Activated T-helper 2 cell treated with anti-CD3 and anti-CD28 coated beads, Interferon-gamma antibody, Interleukin-2, Interleukin-4, amounts not matched to agents 10 μg/mL and 5 μg/mL and 100 μg/mL, durations not matched to agents 14 hours and 24 hours and 36 hours (primary cell): ENCODE measurements at regions not wholly inside any gene's neighbourhood (a gene's known extent, or its start where the extent isn't known, plus 50 kb on each side); places are given as distances from the start of the nearest gene placed in this dataset.

ENCODE experiments used
- DNase-seq: peaks from one replicate; pipeline ENCODE4 v3.0.0; 2021; ENCODE audit warnings: low spot score
- H3K27ac Mint-ChIP-seq: one replicate; pipeline ENCODE4 v1.8.0; 2021; ENCODE audit warnings: mixed read lengths
- H3K27me3 Mint-ChIP-seq: one replicate; pipeline ENCODE4 v1.8.0; 2021; ENCODE audit warnings: low read depth, mixed read lengths
- H3K36me3 Mint-ChIP-seq: one replicate; pipeline ENCODE4 v1.8.0; 2021; ENCODE audit warnings: low read depth, mixed read lengths
- H3K4me1 Mint-ChIP-seq: one replicate; pipeline ENCODE4 v1.8.0; 2021; ENCODE audit warnings: low read depth, mixed read lengths
- H3K4me3 Mint-ChIP-seq: one replicate; pipeline ENCODE4 v1.8.0; 2021; ENCODE audit warnings: low read depth, mild to moderate bottlenecking, moderate library complexity, mixed read lengths
- H3K9me3 Mint-ChIP-seq: one replicate; pipeline ENCODE4 v1.8.0; 2021; ENCODE audit warnings: mixed read lengths
- intact Hi-C: fragments of 100-400 bp; cut with micrococcal nuclease; formaldehyde crosslinking; loops from one replicate; pipeline ENCODE4 v1.15.1; 2023

GRCh38 chr12:127277882-127278281, 989.1 kb upstream of the TMEM132C start:
- H3K36me3 Mint-ChIP-seq: no peaks in the 10 kb centered on the region
- intact Hi-C loops: no loop called here
- no peak overlapping the region for H3K27ac Mint-ChIP-seq
- no peaks in the 10 kb centered on the region for H3K9me3 Mint-ChIP-seq
- H3K4me1 Mint-ChIP-seq: no peaks in the 10 kb centered on the region
- no peak overlapping the region for H3K4me3 Mint-ChIP-seq
- peaks cover 1% of the 10 kb centered on the region for H3K27me3 Mint-ChIP-seq
- DNase-seq: no peak

- H3K4me1 Mint-ChIP-seq: no peaks in the 10 kb centered on the region
- no peak overlapping the region for H3K4me3 Mint-ChIP-seq
- no peak for DNase-seq
- no peak overlapping the region for H3K27ac Mint-ChIP-seq
- H3K36me3 Mint-ChIP-seq: no peaks in the 10 kb centered on the region
- peaks cover 1% of the 10 kb centered on the region for H3K27me3 Mint-ChIP-seq
- H3K9me3 Mint-ChIP-seq: no peaks in the 10 kb centered on the region
- intact Hi-C loops: no loop called here
Measured at GRCh38 chr12:127278351-127278750, 988.6 kb upstream of the TMEM132C start.

- intact Hi-C loops: loop anchor here (2.0 kb wide), 1 partner anchor 100 kb away; no protein-coding TSS in a partner anchor
- Mint-ChIP-seq H3K36me3 (no peaks in the 10 kb centered on the region), H3K4me1 (no peaks in the 10 kb centered on the region), H3K9me3 (no peaks in the 10 kb centered on the region), H3K27me3 (peaks cover 1% of the 10 kb centered on the region), H3K27ac (no peak overlapping the region), H3K4me3 (no peak overlapping the region)
- DNase-seq: peak; percentile 59
Measured at GRCh38 chr12:127280393-127281275, 986.3 kb upstream of the TMEM132C start.

GRCh38 chr12:127282786-127283565, 984.0 kb upstream of the TMEM132C start:
- no peak overlapping the region for H3K4me3 Mint-ChIP-seq
- intact Hi-C loops: no loop called here
- H3K27me3 Mint-ChIP-seq: peaks cover 1% of the 10 kb centered on the region
- H3K36me3 Mint-ChIP-seq: no peaks in the 10 kb centered on the region
- H3K4me1 Mint-ChIP-seq: no peaks in the 10 kb centered on the region
- no peaks in the 10 kb centered on the region for H3K9me3 Mint-ChIP-seq
- no peak overlapping the region for H3K27ac Mint-ChIP-seq
- no peak for DNase-seq

- Mint-ChIP-seq H3K27me3 (peaks cover 1% of the 10 kb centered on the region), H3K4me3 (no peak overlapping the region), H3K27ac (no peak overlapping the region), H3K36me3 (no peaks in the 10 kb centered on the region), H3K4me1 (no peaks in the 10 kb centered on the region), H3K9me3 (no peaks in the 10 kb centered on the region)
- intact Hi-C loops: no loop called here
- no peak for DNase-seq
Measured at GRCh38 chr12:127284021-127284420, 982.9 kb upstream of the TMEM132C start.

- Mint-ChIP-seq H3K4me3 (no peak overlapping the region), H3K36me3 (no peaks in the 10 kb centered on the region), H3K4me1 (no peaks in the 10 kb centered on the region), H3K9me3 (no peaks in the 10 kb centered on the region), H3K27me3 (peaks cover 1% of the 10 kb centered on the region), H3K27ac (no peak overlapping the region)
- DNase-seq: no peak
- intact Hi-C loops: no loop called here
Measured at GRCh38 chr12:127284870-127285431, 982.0 kb upstream of the TMEM132C start.

GRCh38 chr12:127286281-127286680, 980.7 kb upstream of the TMEM132C start:
- Mint-ChIP-seq H3K27me3 (no peaks in the 10 kb centered on the region), H3K27ac (no peak overlapping the region), H3K4me3 (no peak overlapping the region), H3K36me3 (no peaks in the 10 kb centered on the region), H3K9me3 (no peaks in the 10 kb centered on the region), H3K4me1 (no peaks in the 10 kb centered on the region)
- DNase-seq: no peak
- intact Hi-C loops: no loop called here

- no peaks in the 10 kb centered on the region for H3K4me1 Mint-ChIP-seq
- H3K36me3 Mint-ChIP-seq: no peaks in the 10 kb centered on the region
- H3K27me3 Mint-ChIP-seq: no peaks in the 10 kb centered on the region
- no peak overlapping the region for H3K4me3 Mint-ChIP-seq
- H3K27ac Mint-ChIP-seq: no peak overlapping the region
- DNase-seq: no peak
- no peaks in the 10 kb centered on the region for H3K9me3 Mint-ChIP-seq
- intact Hi-C loops: no loop called here
Measured at GRCh38 chr12:127287256-127287655, 979.7 kb upstream of the TMEM132C start.

- intact Hi-C loops: no loop called here
- DNase-seq: no peak
- Mint-ChIP-seq H3K4me3 (no peak overlapping the region), H3K27ac (no peak overlapping the region), H3K27me3 (no peaks in the 10 kb centered on the region), H3K36me3 (no peaks in the 10 kb centered on the region), H3K9me3 (no peaks in the 10 kb centered on the region), H3K4me1 (no peaks in the 10 kb centered on the region)
Measured at GRCh38 chr12:127290251-127290650, 976.7 kb upstream of the TMEM132C start.

- Mint-ChIP-seq H3K9me3 (no peaks in the 10 kb centered on the region), H3K4me1 (no peaks in the 10 kb centered on the region), H3K27me3 (no peaks in the 10 kb centered on the region), H3K4me3 (no peak overlapping the region), H3K36me3 (no peaks in the 10 kb centered on the region), H3K27ac (no peak overlapping the region)
- intact Hi-C loops: loop anchor here (1.0 kb wide), 1 partner anchor 184 kb away; no protein-coding TSS in a partner anchor
- no peak for DNase-seq
Measured at GRCh38 chr12:127292736-127293135, 974.2 kb upstream of the TMEM132C start.

GRCh38 chr12:127293507-127294310, 973.3 kb upstream of the TMEM132C start:
- intact Hi-C loops: loop anchor here (1.0 kb wide), 1 partner anchor 185 kb away; no protein-coding TSS in a partner anchor
- Mint-ChIP-seq H3K4me1 (no peaks in the 10 kb centered on the region), H3K9me3 (no peaks in the 10 kb centered on the region), H3K27me3 (no peaks in the 10 kb centered on the region), H3K36me3 (no peaks in the 10 kb centered on the region), H3K27ac (no peak overlapping the region), H3K4me3 (no peak overlapping the region)
- peak; percentile 24 for DNase-seq

GRCh38 chr12:127294651-127295210, 972.2 kb upstream of the TMEM132C start:
- Mint-ChIP-seq H3K4me1 (no peaks in the 10 kb centered on the region), H3K36me3 (no peaks in the 10 kb centered on the region), H3K4me3 (no peak overlapping the region), H3K27me3 (no peaks in the 10 kb centered on the region), H3K9me3 (no peaks in the 10 kb centered on the region), H3K27ac (no peak overlapping the region)
- DNase-seq: no peak
- intact Hi-C loops: no loop called here
